Stimulated activated CD4-positive, alpha-beta T cell treated with anti-CD3 and anti-CD28 coated beads, Interleukin-1b, Interleukin-23, amount 100 ng/mL, for 48 hours (primary cell): ENCODE measurements at regions not wholly inside any gene's neighbourhood (a gene's known extent, or its start where the extent isn't known, plus 50 kb on each side); places are given as distances from the start of the nearest gene placed in this dataset.

Experiments used
- DNase-seq: peaks from one replicate; pipeline ENCODE4 v3.0.0-alpha.2; 2020

DNA sequence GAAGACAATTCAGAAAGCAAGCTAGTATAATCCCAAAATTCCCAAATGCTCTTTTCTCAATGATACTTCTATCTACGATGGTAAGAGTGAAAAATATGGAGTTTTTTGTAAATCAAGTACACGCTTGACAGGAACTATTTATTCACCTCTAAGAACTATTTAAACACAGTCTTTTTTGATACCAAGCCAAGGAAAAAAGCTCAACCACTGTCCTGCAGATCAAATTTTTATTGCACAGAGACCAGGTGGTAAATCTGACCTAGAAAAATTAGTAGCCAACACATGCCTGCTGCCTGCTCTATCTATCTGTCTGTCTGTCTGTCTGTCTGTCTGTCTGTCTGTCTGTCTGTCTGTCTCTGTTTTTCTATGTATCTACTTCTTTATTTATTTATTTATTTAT lies 292.2 kb downstream of the MZT1 start:
- no peak for DNase-seq

DNA sequence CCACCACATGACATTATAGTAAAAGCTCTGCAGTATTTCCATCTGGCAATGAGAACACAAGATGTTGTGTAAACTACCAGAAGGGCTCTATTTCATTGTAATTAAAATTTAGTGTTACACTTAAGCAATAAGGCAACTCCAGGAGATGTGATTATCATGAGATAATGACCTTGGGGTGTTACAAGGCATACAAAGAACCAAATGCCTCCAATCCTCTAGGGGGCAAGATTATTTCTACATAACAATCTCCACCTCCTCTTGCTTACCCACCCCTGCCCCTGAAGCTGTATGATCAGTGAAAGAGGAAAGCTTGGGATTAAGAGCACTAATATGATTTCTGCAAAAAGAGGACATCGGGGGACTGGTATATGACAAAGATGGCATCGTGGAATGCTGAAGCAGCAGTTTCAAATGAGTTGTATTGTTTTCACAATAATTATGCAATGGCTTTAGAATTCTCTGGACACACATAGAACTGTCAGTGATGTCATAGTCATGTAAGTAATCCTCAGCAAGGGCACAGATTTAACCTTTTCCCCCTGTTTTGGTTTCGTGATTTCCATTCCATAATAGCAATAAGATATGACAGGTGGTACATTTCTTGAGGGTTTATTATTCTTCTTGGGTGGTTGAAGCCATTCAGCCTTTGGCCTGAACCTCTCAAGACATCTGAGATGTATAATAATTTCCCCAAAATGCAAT lies 295.3 kb downstream of the MZT1 start:
- no peak for DNase-seq

DNA sequence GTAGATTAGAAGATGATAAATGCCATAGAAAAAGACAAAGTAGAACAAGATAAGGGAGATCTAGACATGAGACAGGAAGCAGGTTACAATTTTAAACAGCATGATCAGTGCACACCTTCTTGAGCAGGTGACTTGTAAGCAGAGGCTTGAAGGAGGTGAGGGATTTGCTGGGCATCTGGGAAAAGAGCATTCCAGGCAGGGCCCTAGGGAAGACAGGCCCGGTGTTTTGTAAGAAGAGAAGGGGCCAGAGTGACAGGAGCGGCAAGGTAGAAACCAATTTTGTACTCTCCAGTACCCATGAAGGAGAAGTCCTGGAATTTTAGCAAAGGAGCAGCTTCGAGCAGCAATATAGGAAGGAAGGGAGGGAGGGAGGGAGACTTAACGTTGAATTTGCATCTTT lies 296.5 kb downstream of the MZT1 start:
- no peak for DNase-seq

- DNase-seq = no peak
Measured at GRCh38 chr13:72427757-72428528, 299.5 kb downstream of the MZT1 start.

- DNase-seq = no peak
Measured at GRCh38 chr13:72424059-72424458, 303.4 kb downstream of the MZT1 start.

DNA sequence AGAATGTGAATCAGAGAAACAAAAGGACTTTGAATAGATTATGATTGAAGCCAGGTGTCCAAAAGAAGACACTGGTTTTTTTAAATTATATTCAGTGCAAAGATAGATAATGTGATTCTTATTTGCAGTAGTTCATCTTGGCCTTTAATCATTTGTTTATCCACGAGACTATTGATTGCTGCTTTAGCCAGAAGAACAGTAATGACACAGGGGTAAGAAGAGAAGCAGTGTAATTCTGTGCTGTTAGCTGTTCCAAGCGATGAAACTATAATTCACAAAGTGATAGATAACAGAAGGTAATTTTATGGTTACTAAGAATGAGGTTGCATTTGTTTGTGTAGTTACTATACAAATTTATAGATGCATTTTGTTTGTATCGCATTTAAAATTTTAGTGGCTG lies 311.6 kb downstream of the MZT1 start:
- DNase-seq = no peak

DNA sequence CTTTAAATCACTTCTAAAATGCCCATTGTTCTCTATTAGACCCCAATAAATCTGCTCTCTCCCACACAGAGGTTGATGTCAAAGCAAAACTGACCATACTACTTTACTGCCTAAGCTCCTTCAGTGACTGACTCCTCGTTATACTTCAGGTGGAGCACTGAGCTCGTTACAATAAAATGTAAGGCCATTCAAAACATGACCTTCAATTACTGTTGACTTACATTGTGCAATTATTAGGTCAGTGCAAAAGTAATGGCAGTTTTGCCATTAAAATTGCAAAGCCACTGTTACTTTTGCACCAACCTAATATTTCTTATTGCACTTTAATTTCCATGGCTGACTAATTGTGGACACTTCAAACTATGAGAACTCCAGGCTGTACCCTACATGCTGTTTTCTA lies 314.9 kb downstream of the MZT1 start:
- no peak for DNase-seq

GRCh38 chr13:72405441-72405840 lies 322.0 kb downstream of the MZT1 start:
- DNase-seq = no peak

- no peak for DNase-seq
Measured at GRCh38 chr13:72403396-72404010, 323.9 kb downstream of the MZT1 start.

GRCh38 chr13:72400856-72401255 lies 326.6 kb downstream of the MZT1 start:
- no peak for DNase-seq

GRCh38 chr13:72399351-72399750 lies 328.1 kb downstream of the MZT1 start:
- DNase-seq = no peak

DNA sequence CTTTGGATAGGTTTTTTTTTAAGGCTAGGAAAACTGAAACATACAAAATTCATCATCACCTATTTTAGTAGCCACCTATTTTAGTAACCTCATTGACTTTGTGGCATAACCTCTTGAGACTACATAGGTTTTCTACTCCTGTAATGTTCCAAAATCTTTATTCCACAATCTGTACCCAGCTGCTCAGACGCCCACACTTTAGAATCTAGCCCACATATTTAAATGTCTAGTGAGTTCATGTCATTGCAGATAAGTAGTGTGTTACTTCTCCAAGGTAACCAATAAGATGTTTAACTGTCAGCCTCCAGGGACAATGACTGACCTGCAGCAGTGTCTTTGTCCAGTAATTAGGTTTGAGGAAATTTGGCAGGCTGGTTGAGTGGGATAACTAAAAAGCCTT lies 330.2 kb downstream of the MZT1 start:
- DNase-seq = no peak

- no peak for DNase-seq
Measured at GRCh38 chr13:72390909-72391308, 336.5 kb downstream of the MZT1 start.

GRCh38 chr13:72386138-72386684 lies 341.2 kb downstream of the MZT1 start:
- DNase-seq = no peak

- no peak for DNase-seq
Measured at GRCh38 chr13:72384879-72385278, 342.6 kb downstream of the MZT1 start.

DNA sequence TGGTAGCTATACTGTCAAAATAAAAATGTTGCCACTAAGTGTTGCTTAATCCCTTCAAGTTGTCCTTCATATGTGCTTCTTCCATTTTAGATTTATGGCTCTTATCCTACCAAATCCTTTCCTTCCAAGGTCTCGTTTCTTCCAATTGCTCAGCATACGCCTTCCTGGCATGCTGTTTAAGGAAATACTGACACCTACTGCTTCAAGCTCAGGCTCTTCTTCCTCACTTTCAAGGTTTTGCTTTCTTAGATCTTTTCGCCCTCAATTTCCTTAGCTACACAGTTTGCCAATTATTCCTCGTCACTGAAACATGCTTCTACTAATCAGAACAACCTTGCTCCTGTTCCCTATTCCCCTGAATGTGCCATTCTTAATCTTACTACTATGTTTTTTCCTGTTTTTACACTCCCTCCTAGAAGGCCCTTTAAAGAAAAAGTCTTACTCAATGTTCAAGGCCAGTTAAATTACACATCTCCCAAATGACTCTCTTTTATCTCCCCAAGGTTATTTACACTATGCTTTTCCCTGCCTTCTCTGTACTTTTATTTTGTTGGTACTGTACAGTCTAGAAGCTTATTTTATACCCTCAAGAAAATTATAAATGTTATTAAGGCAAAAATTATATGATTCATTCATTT lies 343.1 kb downstream of the MZT1 start:
- no peak for DNase-seq

- no peak for DNase-seq
Measured at GRCh38 chr13:72383646-72384045, 343.8 kb downstream of the MZT1 start.

- no peak for DNase-seq
Measured at GRCh38 chr13:72379581-72379980, 347.8 kb downstream of the MZT1 start.

DNA sequence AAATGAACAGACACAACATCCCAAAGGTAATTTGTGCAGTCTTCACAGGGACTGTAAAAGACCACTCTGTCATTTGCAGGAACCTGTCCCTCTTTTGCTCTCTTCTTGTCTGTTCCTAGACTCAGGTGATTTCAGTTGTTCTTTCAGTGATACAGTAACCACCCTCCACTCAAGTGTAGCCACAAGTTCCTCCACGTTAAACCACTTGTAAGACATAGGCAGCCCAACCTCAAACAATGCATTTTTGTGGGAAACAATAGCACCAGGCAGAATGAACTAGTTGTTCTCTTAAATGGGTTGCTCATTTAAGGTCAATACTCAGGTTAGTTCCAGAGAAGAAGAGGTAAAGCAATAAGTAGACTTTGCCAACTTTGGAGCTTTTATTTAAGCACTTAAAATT lies 359.4 kb downstream of the MZT1 start:
- DNase-seq = no peak

GRCh38 chr13:72346716-72347115 lies 380.7 kb downstream of the MZT1 start:
- DNase-seq = no peak

DNA sequence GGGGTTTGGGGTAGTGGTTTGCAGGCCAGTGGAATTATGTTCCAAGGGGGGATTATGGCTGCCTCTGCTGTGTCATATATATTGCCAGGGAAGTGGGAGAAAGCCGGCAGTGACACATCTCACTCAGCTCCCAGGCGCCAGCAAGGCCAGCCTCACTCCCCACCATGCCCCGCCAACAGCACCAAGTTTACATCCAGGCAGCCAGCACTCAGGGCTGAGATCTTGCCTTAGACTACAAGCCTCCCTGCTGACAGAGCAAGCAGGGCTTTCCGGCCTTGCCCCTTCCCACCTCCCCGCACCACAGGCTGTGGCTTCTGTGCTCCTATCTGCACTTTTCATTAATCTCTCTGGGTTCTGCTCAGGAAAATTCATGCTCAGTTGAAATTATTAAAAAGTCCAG lies 385.1 kb downstream of the MZT1 start:
- no peak for DNase-seq

GRCh38 chr13:72341904-72342303 lies 385.5 kb downstream of the MZT1 start:
- DNase-seq = no peak

DNA sequence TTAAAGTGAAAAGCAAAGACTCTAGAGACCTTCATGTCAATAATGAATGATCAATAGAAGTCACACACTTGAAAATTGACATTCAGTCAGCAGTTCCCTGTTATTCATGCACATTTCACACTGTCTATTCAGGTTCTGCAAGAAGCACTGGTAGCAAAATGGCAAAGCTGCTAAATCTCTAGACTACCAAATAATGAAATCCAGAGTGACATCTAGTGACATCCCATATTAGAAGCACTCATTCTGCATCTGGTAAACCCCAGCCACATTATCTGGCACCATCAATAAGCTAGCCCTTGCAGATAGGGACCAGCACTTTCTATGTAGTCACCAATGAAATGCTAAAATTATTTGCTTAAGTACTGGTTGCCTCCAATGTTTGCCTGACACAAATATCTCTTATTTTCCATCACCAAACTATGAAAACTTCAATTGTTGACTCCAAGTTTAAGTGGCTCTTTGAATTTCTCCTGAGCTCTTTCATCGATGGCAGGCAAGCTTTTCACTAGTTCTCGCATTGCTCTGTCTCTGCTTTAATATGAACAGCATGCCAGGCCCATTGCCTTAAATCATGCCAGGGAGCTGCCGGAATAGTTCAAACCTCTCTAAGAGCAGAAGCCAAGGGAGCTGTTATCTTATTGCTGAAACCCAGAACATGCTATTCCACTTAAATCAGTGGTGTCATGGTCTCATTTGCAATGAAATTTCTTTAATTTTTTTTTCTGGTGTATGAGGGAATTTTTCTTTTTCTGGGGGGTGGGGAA lies 409.9 kb downstream of the MZT1 start:
- no peak for DNase-seq
